ENCODE measurements at regions not wholly inside any gene's neighbourhood (a gene's known extent, or its start where the extent isn't known, plus 50 kb on each side); places are given as distances from the start of the nearest gene placed in this dataset.

DNA sequence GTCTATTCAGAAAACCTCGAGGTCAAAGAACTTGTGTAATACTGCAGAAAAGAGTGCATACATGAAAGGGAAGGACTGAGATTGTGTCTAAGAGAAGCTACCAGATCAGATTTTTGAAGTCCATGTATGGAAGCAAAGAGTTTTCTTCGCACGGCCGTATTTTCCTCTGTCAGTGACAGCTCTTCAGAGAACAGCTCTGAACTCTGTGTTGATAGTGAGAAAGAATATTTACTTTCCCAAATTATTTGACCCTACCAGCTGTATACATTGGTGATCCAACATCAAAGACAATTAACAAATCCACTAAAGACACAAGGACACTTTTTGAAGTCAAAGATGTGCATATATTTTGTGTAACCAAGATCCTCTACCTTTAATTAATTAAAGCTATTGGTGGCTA lies 107.8 kb upstream of the PSMD7 start:
- no peak for TF ChIP-seq POLR2A (IDR thresholded peaks at IDR 0.05; ENCODE audit: low read depth)
- TF ChIP-seq EP300 (IDR thresholded peaks at IDR 0.05), result no peak
